MCF 10A (cell line): ENCODE measurements at regions not wholly inside any gene's neighbourhood (a gene's known extent, or its start where the extent isn't known, plus 50 kb on each side); places are given as distances from the start of the nearest gene placed in this dataset.

Experiments
- BruUV-seq: library from RNA; stranded (reverse); fragments of 400-500 nt; replicated peaks from 2 replicates; lab custom pipeline; 2021; lab: Mats Ljungman, UMichigan
- CTCF ChIA-PET: fragments of 300-600 bp; sonication (Branson Sonifier 250); formaldehyde crosslinking; extraction: SDS; loops from one replicate; lab custom pipeline; 2021; ENCODE audit warnings: antibody characterized with exemption, inconsistent platforms; lab: Yijun Ruan, JAX
- POLR2A ChIA-PET: fragments of 300-600, 350-650 bp; sonication (Branson Sonifier 250); formaldehyde crosslinking; extraction: SDS; loops from one replicate; lab custom pipeline; 2020; ENCODE audit warnings: antibody characterized with exemption, inconsistent platforms; lab: Yijun Ruan, JAX
- DNase-seq: peaks from one replicate; pipeline ENCODE4 v3.0.0-alpha.2; 2018; ENCODE audit not compliant: unreplicated experiment
- H3K27ac Mint-ChIP-seq: one replicate; pipeline ENCODE4 v1.8.0; 2022; ENCODE audit warnings: mild to moderate bottlenecking, low read depth, mixed read lengths; ENCODE audit not compliant: unreplicated experiment
- H3K27me3 Mint-ChIP-seq: one replicate; pipeline ENCODE4 v1.8.0; 2022; ENCODE audit warnings: mixed read lengths; ENCODE audit not compliant: insufficient read depth, unreplicated experiment
- H3K36me3 Mint-ChIP-seq: one replicate; pipeline ENCODE4 v1.8.0; 2022; ENCODE audit warnings: mild to moderate bottlenecking, moderate library complexity, mixed read lengths; ENCODE audit not compliant: insufficient read depth, unreplicated experiment
- H3K4me1 Mint-ChIP-seq: one replicate; pipeline ENCODE4 v1.8.0; 2022; ENCODE audit warnings: mixed read lengths; ENCODE audit not compliant: insufficient read depth, unreplicated experiment
- H3K4me3 Mint-ChIP-seq: one replicate; pipeline ENCODE4 v1.8.0; 2022; ENCODE audit warnings: mild to moderate bottlenecking, moderate library complexity, mixed read lengths; ENCODE audit not compliant: unreplicated experiment
- H3K9me3 Mint-ChIP-seq: one replicate; pipeline ENCODE4 v1.8.0; 2022; ENCODE audit warnings: mixed read lengths; ENCODE audit not compliant: unreplicated experiment
- CTCF ChIP-seq: fragments of 200-600 bp; IDR thresholded peaks from one replicate; pipeline ENCODE4 v1.8.0; 2022; ENCODE audit warnings: antibody characterized with exemption, mild to moderate bottlenecking; ENCODE audit not compliant: unreplicated experiment
- intact Hi-C: fragments of 100-400 bp; cut with micrococcal nuclease; formaldehyde crosslinking; loops from 2 replicates; pipeline ENCODE4 v1.14.1; 2022

GRCh38 chr4:12231098-12231497 is 802.4 kb upstream of the HS3ST1 start:
- CTCF ChIA-PET, result interaction anchor here (0.6 to 0.7 kb wide), 3 partner anchors 27 to 327 kb away, joined by 3 to 4 read pairs (median 4); no protein-coding TSS in a partner anchor
- H3K9me3 Mint-ChIP-seq, result no peaks in the 10 kb centered on the region
- BruUV-seq, result no TSS peak

DNA sequence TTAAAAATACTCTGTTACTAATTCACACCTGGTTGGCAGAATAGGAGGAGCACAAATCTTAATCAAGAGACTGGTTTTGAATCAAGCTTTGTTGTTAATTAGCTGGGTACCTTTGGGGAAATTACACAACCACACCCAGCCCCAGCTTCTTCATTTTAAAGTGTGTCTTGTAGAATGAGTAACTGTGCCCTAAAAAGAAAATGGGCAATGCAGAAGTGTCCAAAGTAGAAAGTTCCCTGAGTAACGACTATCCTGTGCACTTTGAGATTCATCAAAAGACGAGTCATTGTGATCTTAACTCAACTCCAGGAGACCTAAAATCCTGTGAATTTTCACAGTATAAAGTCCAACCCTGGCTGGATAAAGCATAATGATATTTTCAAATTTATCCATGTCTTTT is 792.3 kb upstream of the HS3ST1 start:
- Mint-ChIP-seq H3K27ac (no peak overlapping the region), H3K4me1 (no peaks in the 10 kb centered on the region), H3K36me3 (no peaks in the 10 kb centered on the region), H3K9me3 (no peaks in the 10 kb centered on the region), H3K4me3 (no peak overlapping the region), H3K27me3 (no peaks in the 10 kb centered on the region)
- no peak for DNase-seq
- TF ChIP-seq CTCF, result no peak
- CTCF ChIA-PET, result interaction anchor here (0.6 to 0.9 kb wide), 2 partner anchors 10 to 1540 kb away, joined by 3 read pairs; no protein-coding TSS in a partner anchor
- BruUV-seq, result no TSS peak
- POLR2A ChIA-PET, result no interaction called here
- intact Hi-C loops, result no loop called here

More at GRCh38 chr4:12231098-12231497, 802.4 kb upstream of the HS3ST1 start:
- Mint-ChIP-seq H3K36me3 (no peaks in the 10 kb centered on the region), H3K4me1 (no peaks in the 10 kb centered on the region), H3K4me3 (no peak overlapping the region), H3K27me3 (no peaks in the 10 kb centered on the region), H3K27ac (no peak overlapping the region)
- TF ChIP-seq CTCF, result no peak
- intact Hi-C loops, result no loop called here
- DNase-seq, result no peak
- POLR2A ChIA-PET, result no interaction called here

GRCh38 chr4:12211636-12212035 is 782.9 kb upstream of the HS3ST1 start:
- Mint-ChIP-seq H3K27me3 (no peaks in the 10 kb centered on the region), H3K27ac (no peak overlapping the region), H3K36me3 (no peaks in the 10 kb centered on the region), H3K4me3 (no peak overlapping the region), H3K4me1 (no peaks in the 10 kb centered on the region), H3K9me3 (no peaks in the 10 kb centered on the region)
- no TSS peak for BruUV-seq
- intact Hi-C loops, result no loop called here
- POLR2A ChIA-PET, result no interaction called here
- no peak for DNase-seq
- CTCF ChIA-PET, result no interaction called here
- no peak for TF ChIP-seq CTCF

DNA sequence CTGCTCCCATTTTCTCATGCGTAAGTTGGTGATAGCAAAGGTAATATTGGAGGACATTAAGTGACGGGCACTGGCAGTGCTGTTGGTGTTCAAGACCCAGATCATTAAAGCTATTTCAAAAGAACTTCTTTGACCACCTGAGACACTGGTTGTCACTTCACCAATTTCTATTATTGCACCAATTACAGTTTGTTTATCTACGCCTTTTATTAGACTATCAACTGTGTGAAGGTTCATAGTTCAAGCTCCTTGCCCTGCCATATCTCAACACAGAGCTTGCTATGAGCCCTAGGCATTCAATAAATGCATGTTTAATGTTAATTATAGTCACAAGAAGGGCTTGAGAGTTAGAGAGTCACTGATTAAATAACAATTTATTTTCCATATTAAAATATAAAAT is 778.7 kb upstream of the HS3ST1 start:
- no peak overlapping the region for H3K27ac Mint-ChIP-seq
- no TSS peak for BruUV-seq
- TF ChIP-seq CTCF, result no peak
- H3K27me3 Mint-ChIP-seq, result no peaks in the 10 kb centered on the region
- H3K4me1 Mint-ChIP-seq, result no peaks in the 10 kb centered on the region
- ChIA-PET CTCF (no interaction called here), POLR2A (no interaction called here)
- DNase-seq, result no peak
- peaks cover 7% of the 10 kb centered on the region for H3K9me3 Mint-ChIP-seq
- intact Hi-C loops, result no loop called here
- no peaks in the 10 kb centered on the region for H3K36me3 Mint-ChIP-seq
- H3K4me3 Mint-ChIP-seq, result no peak overlapping the region
